ENCODE measurements at regions not wholly inside any gene's neighbourhood (a gene's known extent, or its start where the extent isn't known, plus 50 kb on each side); places are given as distances from the start of the nearest gene placed in this dataset.

DNA sequence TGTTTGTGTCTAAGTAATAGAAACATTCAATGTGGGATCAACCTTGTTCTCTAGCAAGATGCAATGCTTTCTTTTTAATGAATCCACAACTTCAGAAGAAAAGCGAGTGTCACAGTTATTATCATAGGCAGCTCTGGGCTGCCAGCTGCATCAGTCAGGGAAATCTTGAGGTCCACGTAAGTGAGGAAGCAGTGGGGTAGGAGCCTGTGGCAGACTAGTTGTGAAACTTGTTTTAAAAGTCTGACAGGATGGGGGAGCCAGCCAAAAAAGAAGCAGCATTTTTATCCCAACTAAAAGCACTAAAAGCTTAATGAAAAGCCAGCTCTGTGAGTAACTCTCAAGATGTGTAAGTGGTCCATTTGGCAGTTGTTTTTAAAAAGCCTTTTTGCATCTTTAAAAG, 113.1 kb downstream of the ZNF326 start:
- no peak overlapping the region for H2AFZ ChIP-seq (ENCODE audit: low read depth, low read length)
- Mint-ChIP-seq H3K9me3 (ENCODE audit: unreplicated experiment) (peaks cover 2% of the 10 kb centered on the region), H3K27ac (ENCODE audit: unreplicated experiment) (no peak overlapping the region), H3K36me3 (ENCODE audit: low read depth, unreplicated experiment) (no peaks in the 10 kb centered on the region), H3K27me3 (ENCODE audit: low read depth, unreplicated experiment) (peaks cover 11% of the 10 kb centered on the region), H3K4me1 (ENCODE audit: low read depth, unreplicated experiment) (no peaks in the 10 kb centered on the region), H3K4me3 (ENCODE audit: unreplicated experiment) (no peak overlapping the region)
- H4K20me1 ChIP-seq (ENCODE audit: insufficient read depth, low read length): no peaks in the 10 kb centered on the region
- H3K4me2 ChIP-seq (ENCODE audit: low read length): no peak overlapping the region
- no peaks in the 10 kb centered on the region for H3K4me1 ChIP-seq (ENCODE audit: insufficient read depth, low read length)
- no peaks in the 10 kb centered on the region for H3K79me2 ChIP-seq (ENCODE audit: insufficient read depth, low read length)
- TF ChIP-seq EZH2 (IDR thresholded peaks at IDR 0.05; ENCODE audit: insufficient read depth, low read length): no peak
- TF ChIP-seq, protein P1, sequence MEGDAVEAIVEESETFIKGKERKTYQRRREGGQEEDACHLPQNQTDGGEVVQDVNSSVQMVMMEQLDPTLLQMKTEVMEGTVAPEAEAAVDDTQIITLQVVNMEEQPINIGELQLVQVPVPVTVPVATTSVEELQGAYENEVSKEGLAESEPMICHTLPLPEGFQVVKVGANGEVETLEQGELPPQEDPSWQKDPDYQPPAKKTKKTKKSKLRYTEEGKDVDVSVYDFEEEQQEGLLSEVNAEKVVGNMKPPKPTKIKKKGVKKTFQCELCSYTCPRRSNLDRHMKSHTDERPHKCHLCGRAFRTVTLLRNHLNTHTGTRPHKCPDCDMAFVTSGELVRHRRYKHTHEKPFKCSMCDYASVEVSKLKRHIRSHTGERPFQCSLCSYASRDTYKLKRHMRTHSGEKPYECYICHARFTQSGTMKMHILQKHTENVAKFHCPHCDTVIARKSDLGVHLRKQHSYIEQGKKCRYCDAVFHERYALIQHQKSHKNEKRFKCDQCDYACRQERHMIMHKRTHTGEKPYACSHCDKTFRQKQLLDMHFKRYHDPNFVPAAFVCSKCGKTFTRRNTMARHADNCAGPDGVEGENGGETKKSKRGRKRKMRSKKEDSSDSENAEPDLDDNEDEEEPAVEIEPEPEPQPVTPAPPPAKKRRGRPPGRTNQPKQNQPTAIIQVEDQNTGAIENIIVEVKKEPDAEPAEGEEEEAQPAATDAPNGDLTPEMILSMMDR (IDR thresholded peaks at IDR 0.05; ENCODE audit: insufficient read depth, low read depth, low read length): no peak
- H3K4me3 ChIP-seq (ENCODE audit: insufficient read depth, low read depth, low read length): no peak overlapping the region
- H3K27me3 ChIP-seq (ENCODE audit: insufficient read depth, low read length): peaks cover 11% of the 10 kb centered on the region
- DNase-seq (ENCODE audit: low read depth) (no peak), FAIRE-seq (no peak)
- H3K36me3 ChIP-seq (ENCODE audit: insufficient read depth, low read length): no peaks in the 10 kb centered on the region
- no peaks in the 10 kb centered on the region for H3K9me3 ChIP-seq (ENCODE audit: insufficient read depth, low read depth, low read length)
- H3K27ac ChIP-seq (ENCODE audit: low read depth, low read length): no peak overlapping the region
- H3K9ac ChIP-seq (ENCODE audit: low read length): no peak overlapping the region

DNA sequence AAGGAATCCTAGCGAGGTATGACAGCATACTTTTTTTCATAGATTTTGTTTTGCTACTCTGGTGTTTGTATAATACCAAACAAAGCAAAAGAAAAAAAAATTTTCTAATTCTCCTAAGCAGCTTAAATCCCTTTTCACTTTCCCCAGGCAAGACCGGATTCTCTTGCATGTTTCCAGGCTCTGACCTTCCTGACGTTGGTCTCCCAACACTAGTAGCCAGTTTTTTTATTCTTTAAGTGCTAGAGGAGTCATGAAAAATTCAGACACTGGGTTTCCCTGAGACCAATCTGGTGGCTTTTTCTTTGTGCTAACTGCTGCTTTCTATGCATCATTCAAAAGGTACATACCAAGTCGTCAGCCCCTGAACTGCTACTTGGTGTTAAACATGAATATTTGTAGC, 111.4 kb downstream of the ZNF326 start:
- H3K4me1 Mint-ChIP-seq (ENCODE audit: low read depth, unreplicated experiment): no peaks in the 10 kb centered on the region
- Histone ChIP-seq H3K27ac (ENCODE audit: low read depth, low read length) (no peak overlapping the region), H3K36me3 (ENCODE audit: insufficient read depth, low read length) (no peaks in the 10 kb centered on the region), H3K4me1 (ENCODE audit: insufficient read depth, low read length) (no peaks in the 10 kb centered on the region), H3K9me3 (ENCODE audit: insufficient read depth, low read depth, low read length) (no peaks in the 10 kb centered on the region), H2AFZ (ENCODE audit: low read depth, low read length) (no peak overlapping the region), H3K4me2 (ENCODE audit: low read length) (no peak overlapping the region), H3K79me2 (ENCODE audit: insufficient read depth, low read length) (no peaks in the 10 kb centered on the region), H3K27me3 (ENCODE audit: insufficient read depth, low read length) (peaks cover 11% of the 10 kb centered on the region), H3K4me3 (ENCODE audit: insufficient read depth, low read depth, low read length) (no peak overlapping the region), H3K9ac (ENCODE audit: low read length) (no peak overlapping the region), H4K20me1 (ENCODE audit: insufficient read depth, low read length) (no peaks in the 10 kb centered on the region)
- no peaks in the 10 kb centered on the region for H3K36me3 Mint-ChIP-seq (ENCODE audit: low read depth, unreplicated experiment)
- H3K27ac Mint-ChIP-seq (ENCODE audit: unreplicated experiment): no peak overlapping the region
- peaks cover 2% of the 10 kb centered on the region for H3K9me3 Mint-ChIP-seq (ENCODE audit: unreplicated experiment)
- no peak overlapping the region for H3K4me3 Mint-ChIP-seq (ENCODE audit: unreplicated experiment)
- no peak for TF ChIP-seq EZH2 (IDR thresholded peaks at IDR 0.05; ENCODE audit: insufficient read depth, low read length)
- TF ChIP-seq, protein P1 (IDR thresholded peaks at IDR 0.05; ENCODE audit: insufficient read depth, low read depth, low read length): no peak
- FAIRE-seq (no peak), DNase-seq (ENCODE audit: low read depth) (no peak)
- peaks cover 10% of the 10 kb centered on the region for H3K27me3 Mint-ChIP-seq (ENCODE audit: low read depth, unreplicated experiment)

DNA sequence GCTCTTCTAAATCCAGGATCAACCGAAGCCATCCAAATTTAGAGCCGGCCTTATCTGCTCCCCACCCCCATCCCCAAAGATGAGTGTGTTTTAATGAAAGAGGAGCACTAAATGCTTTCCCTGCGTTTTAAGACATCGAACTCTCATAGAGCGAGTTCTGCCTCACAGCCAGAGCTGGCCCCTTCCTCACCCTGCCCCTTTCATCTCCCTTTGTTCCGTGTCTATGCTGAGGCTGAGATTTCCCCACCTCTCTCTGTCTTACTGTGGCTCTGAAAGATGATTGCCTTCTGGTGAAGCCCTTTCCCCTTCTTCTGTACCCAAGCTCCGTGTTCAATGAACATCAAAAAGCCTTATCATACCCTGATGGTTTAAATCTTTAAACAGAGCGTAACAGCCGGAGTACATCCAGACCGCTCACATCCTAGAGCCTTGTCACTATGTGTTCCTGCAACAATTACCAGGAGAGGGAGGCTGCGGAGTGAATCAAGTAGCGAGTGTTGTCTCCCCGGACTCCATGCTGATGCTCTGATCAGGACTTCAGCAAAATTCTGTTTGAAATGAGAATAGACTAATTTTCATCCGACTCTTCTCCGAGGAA, 110.1 kb downstream of the ZNF326 start:
- H3K4me1 Mint-ChIP-seq (ENCODE audit: low read depth, unreplicated experiment): no peaks in the 10 kb centered on the region
- Histone ChIP-seq H3K79me2 (ENCODE audit: insufficient read depth, low read length) (no peaks in the 10 kb centered on the region), H3K4me2 (ENCODE audit: low read length) (no peak overlapping the region), H3K9ac (ENCODE audit: low read length) (no peak overlapping the region), H4K20me1 (ENCODE audit: insufficient read depth, low read length) (no peaks in the 10 kb centered on the region), H3K4me3 (ENCODE audit: insufficient read depth, low read depth, low read length) (no peak overlapping the region), H3K27ac (ENCODE audit: low read depth, low read length) (no peak overlapping the region), H3K36me3 (ENCODE audit: insufficient read depth, low read length) (no peaks in the 10 kb centered on the region), H2AFZ (ENCODE audit: low read depth, low read length) (no peak overlapping the region), H3K9me3 (ENCODE audit: insufficient read depth, low read depth, low read length) (no peaks in the 10 kb centered on the region), H3K4me1 (ENCODE audit: insufficient read depth, low read length) (no peaks in the 10 kb centered on the region), H3K27me3 (ENCODE audit: insufficient read depth, low read length) (peaks cover 7% of the 10 kb centered on the region)
- DNase-seq (ENCODE audit: low read depth) (no peak), FAIRE-seq (no peak)
- peaks cover 2% of the 10 kb centered on the region for H3K9me3 Mint-ChIP-seq (ENCODE audit: unreplicated experiment)
- TF ChIP-seq, protein P1 (IDR thresholded peaks at IDR 0.05; ENCODE audit: insufficient read depth, low read depth, low read length): no peak
- TF ChIP-seq EZH2 (IDR thresholded peaks at IDR 0.05; ENCODE audit: insufficient read depth, low read length): no peak
- no peaks in the 10 kb centered on the region for H3K36me3 Mint-ChIP-seq (ENCODE audit: low read depth, unreplicated experiment)
- H3K4me3 Mint-ChIP-seq (ENCODE audit: unreplicated experiment): no peak overlapping the region
- H3K27me3 Mint-ChIP-seq (ENCODE audit: low read depth, unreplicated experiment): peaks cover 9% of the 10 kb centered on the region
- H3K27ac Mint-ChIP-seq (ENCODE audit: unreplicated experiment): no peak overlapping the region
